Aorta (tissue), 5 donors: ENCODE measurements at regions not wholly inside any gene's neighbourhood (a gene's known extent, or its start where the extent isn't known, plus 50 kb on each side); places are given as distances from the start of the nearest gene placed in this dataset.

Source experiments
- ATAC-seq: fragments of 200-7000 bp; cut with Tn5 transposase; one replicate; pipeline ENCODE4 v1.9.1; 2022; ENCODE audit warnings: moderate library complexity; ENCODE audit not compliant: low FRiP score
- DNase-seq, 2 donors: peaks; one replicate each; pipeline ENCODE4 v3.0.0-alpha.2; 2020
- H3K27ac ChIP-seq, 2 donors: one replicate each; pipeline ENCODE4 v1.5.1; 2013; ENCODE audit warnings: low read length in 2 of 2, mild to moderate bottlenecking in 2 of 2, moderate library complexity in 2 of 2, control low read depth in 1 of 2, inconsistent platforms in 1 of 2, low read depth in 1 of 2
- H3K27me3 ChIP-seq, 2 donors: one replicate each; pipeline ENCODE4 v1.6.1; 2013; ENCODE audit warnings: control low read depth in 1 of 2, low read length in 1 of 2, mild to moderate bottlenecking in 1 of 2, moderate library complexity in 1 of 2; ENCODE audit not compliant: insufficient read depth in 2 of 2, control insufficient read depth in 1 of 2
- H3K36me3 ChIP-seq, 2 donors: one replicate each; pipeline ENCODE4 v1.6.1; 2013; ENCODE audit warnings: control low read depth in 1 of 2, low read length in 1 of 2, mild to moderate bottlenecking in 1 of 2; ENCODE audit not compliant: insufficient read depth in 2 of 2, control insufficient read depth in 1 of 2
- H3K4me1 ChIP-seq, 2 donors: one replicate each; pipeline ENCODE4 v1.6.1; 2013; ENCODE audit warnings: low read length in 2 of 2, control low read depth in 1 of 2, mild to moderate bottlenecking in 1 of 2, moderate library complexity in 1 of 2; ENCODE audit not compliant: insufficient read depth in 2 of 2, control insufficient read depth in 1 of 2
- H3K4me3 ChIP-seq, 2 donors: one replicate each; pipeline ENCODE4 v1.5.1; 2013; ENCODE audit warnings: low read length in 2 of 2, control low read depth in 1 of 2, mild to moderate bottlenecking in 1 of 2
- H3K9me3 ChIP-seq: one replicate; pipeline ENCODE4 v1.6.1; 2013; ENCODE audit warnings: mild to moderate bottlenecking, low read length; ENCODE audit not compliant: control insufficient read depth
- WGBS, 2 donors: extraction: QIAGEN DNeasy Blood & Tissue Kit; methylation state at CpG; one replicate each; pipeline ENCODE4 v1.1.7; 2013; 5-methylcytosine and 5-hydroxymethylcytosine counted together
- intact Hi-C, 2 donors: fragments of 100-400 bp; cut with DNase I; formaldehyde crosslinking; loops; one replicate each; pipeline versions ENCODE4 v1.14.2 to v1.15.0; 2022
- donor health status: healthy with polysubstance abuse.
- donor health status: Bipolar disorder and iron deficiency.
- donor health status: DM: no; HTN: no; CAD: no.
- donor health status: DM: no; HTN: no; CAD: no.
- donor health status: DM: yes; HTN: yes; CAD: no.

GRCh38 chr6:44671333-44671732 lies 283.8 kb downstream of the CDC5L start:
- no peak overlapping the region for H3K4me3 ChIP-seq
- 77 to 80% methylated on average over 4 of the region's 4 CpGs for WGBS, 2 donors
- H3K9me3 ChIP-seq, result no peaks in the 10 kb centered on the region
- no peaks in the 10 kb centered on the region for H3K36me3 ChIP-seq
- intact Hi-C loops, result no loop called here
- ATAC-seq (no peak), DNase-seq (no peak)
- H3K27me3 ChIP-seq, result no peaks in the 10 kb centered on the region
- no peaks in the 10 kb centered on the region for H3K4me1 ChIP-seq
- no peak overlapping the region for H3K27ac ChIP-seq

DNA sequence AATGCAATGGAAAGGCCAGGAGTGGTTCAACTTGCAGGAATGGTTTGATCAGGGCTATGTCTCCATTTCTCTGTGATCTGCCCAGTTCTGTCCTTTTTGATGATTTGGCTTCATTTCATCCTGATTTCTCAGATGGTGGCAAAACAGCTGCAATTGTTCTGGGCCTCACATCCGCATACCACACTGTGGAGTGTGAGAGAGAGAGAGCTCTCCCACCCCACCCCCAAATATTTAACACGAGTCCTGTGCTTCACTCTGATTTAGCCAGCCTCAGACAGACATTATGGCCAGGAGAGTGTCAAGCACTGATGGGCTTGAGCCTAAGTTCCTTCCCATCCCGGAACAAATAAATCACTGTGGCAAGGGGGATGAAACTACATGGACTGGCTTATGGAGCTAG lies 284.6 kb downstream of the CDC5L start:
- DNase-seq (no peak), ATAC-seq (no peak)
- H3K27ac ChIP-seq, result no peak overlapping the region
- no peaks in the 10 kb centered on the region for H3K36me3 ChIP-seq
- H3K27me3 ChIP-seq, result no peaks in the 10 kb centered on the region
- intact Hi-C loops, result no loop called here
- no peaks in the 10 kb centered on the region for H3K4me1 ChIP-seq
- no peak overlapping the region for H3K4me3 ChIP-seq
- WGBS, 2 donors, result 76 to 80% methylated on average over 3 of the region's 3 CpGs
- H3K9me3 ChIP-seq, result no peaks in the 10 kb centered on the region

DNA sequence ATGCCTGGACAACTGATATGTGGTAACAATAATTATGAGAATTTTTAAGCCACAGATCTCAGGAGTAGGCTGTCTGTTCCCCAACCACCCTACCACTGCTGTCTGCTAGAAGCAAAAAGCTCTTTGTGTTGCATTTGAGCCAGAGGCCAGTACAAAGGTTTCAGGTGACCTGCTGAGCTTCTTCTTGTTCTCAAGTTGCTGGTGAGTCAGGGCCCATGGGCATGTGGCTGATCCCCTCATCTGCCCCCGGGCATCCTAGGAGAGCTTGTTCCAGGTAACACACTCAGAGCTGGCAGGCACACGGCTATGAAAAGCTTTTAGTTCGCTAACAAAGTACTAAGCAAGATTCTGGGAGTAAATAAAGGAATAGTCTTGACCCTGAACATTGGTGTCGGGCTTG lies 285.3 kb downstream of the CDC5L start:
- H3K36me3 ChIP-seq, result no peaks in the 10 kb centered on the region
- no peak overlapping the region for H3K27ac ChIP-seq
- intact Hi-C loops, result no loop called here
- H3K4me1 ChIP-seq, result no peaks in the 10 kb centered on the region
- DNase-seq (no peak), ATAC-seq (no peak)
- H3K27me3 ChIP-seq, result no peaks in the 10 kb centered on the region
- 86 to 89% methylated on average over 4 of the region's 4 CpGs for WGBS, 2 donors
- H3K9me3 ChIP-seq, result no peaks in the 10 kb centered on the region
- H3K4me3 ChIP-seq, result no peak overlapping the region

DNA sequence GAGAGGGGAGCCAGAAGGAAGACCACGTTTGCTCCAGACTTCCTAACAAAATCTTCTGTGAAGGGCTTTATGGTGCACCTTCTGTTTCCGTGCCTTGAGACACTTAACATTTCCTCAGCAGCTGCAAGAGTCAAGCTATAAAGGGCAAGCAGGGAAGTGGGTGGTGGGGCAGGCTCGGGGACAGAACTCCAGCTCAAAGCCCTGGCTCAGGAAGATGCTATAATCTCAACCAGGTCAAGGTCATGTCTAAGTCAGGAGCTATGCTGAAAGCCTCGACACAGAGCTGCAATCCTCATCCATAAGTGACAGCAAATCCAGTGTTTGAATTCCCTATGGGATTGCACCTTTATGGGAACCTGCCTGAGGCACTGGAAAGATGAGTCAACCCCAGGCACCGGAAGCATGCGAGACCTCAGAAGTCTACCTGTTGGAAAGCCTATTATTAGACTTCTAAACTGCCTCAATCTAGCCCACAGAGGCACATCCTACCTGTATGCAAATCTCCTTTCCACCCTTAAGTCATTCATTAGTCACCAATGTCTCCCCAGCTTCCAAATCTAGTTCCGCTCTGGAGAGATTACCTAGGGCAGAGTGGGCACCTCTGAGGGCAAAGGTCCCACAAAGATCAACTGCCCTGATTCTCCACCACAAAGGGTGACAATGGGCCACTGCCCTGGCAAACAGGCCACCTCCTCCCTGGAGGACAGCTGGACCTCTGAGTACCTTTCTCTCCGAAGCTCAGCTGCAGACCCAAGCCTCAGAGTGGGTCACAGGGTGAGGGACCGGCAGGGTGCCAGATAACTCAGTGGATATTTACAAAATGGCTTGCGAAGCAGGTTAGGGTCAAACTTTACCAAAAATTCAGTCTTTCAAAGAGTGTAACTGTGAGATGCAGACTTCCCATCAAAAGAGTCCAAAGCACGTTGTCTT lies 287.0 kb downstream of the CDC5L start:
- 76 to 78% methylated on average over 11 of the region's 11 CpGs for WGBS, 2 donors
- intact Hi-C loops, result loop anchor here in 1 of 2 donors (5.0 kb wide), 1 partner anchor 518 kb away; no protein-coding TSS in a partner anchor
- DNase-seq (no peak), ATAC-seq (no peak)
- Histone ChIP-seq H3K27me3 (no peaks in the 10 kb centered on the region), H3K4me3 (no peak overlapping the region), H3K4me1 (no peaks in the 10 kb centered on the region), H3K9me3 (no peaks in the 10 kb centered on the region), H3K36me3 (no peaks in the 10 kb centered on the region), H3K27ac (no peak overlapping the region)

- no peaks in the 10 kb centered on the region for H3K4me1 ChIP-seq
- no peak overlapping the region for H3K4me3 ChIP-seq
- no peak for ATAC-seq
- intact Hi-C loops, result loop anchor here in 1 of 2 donors (5.0 kb wide), 1 partner anchor 517 kb away; no protein-coding TSS in a partner anchor
- 90 to 95% methylated on average over 2 of the region's 2 CpGs for WGBS, 2 donors
- no peaks in the 10 kb centered on the region for H3K9me3 ChIP-seq
- no peak for DNase-seq
- H3K36me3 ChIP-seq, result no peaks in the 10 kb centered on the region
- H3K27ac ChIP-seq, result no peak overlapping the region
- H3K27me3 ChIP-seq, result no peaks in the 10 kb centered on the region
Observed at GRCh38 chr6:44675449-44675848, 287.9 kb downstream of the CDC5L start.

DNA sequence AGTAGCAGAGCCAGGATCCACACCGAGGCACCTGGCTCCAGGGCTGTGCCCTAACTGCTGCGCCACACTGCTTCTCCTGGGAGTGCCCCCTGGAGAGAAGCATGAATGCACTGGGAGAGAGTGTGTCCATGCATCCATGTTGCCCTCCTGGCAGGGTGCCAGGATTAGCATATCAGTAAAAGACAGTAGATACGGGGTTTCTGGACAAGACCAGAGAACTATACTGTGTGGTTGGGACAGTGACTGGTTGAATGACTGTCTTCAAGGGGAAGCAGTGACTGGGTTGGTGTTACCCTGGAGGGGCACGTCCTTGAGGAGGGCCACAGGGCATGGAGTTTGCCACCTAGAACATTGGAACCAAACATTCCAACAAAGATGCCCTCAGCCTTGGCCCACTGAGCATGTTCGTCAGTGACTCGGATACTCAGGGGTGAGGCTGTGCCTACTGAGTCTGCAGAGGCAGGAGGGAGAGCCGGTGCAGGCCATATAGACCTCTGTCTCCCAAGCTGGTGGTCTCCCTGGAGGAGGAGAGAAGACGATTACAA lies 288.8 kb downstream of the CDC5L start:
- Histone ChIP-seq H3K27me3 (no peaks in the 10 kb centered on the region), H3K4me3 (no peak overlapping the region), H3K36me3 (no peaks in the 10 kb centered on the region), H3K4me1 (no peaks in the 10 kb centered on the region), H3K27ac (no peak overlapping the region), H3K9me3 (no peaks in the 10 kb centered on the region)
- ATAC-seq, result no peak
- DNase-seq, result no peak
- 92% methylated on average over 8 of the region's 8 CpGs for WGBS, 2 donors
- intact Hi-C loops, result loop anchor here in 1 of 2 donors (5.0 kb wide), 1 partner anchor 516 kb away; no protein-coding TSS in a partner anchor

DNA sequence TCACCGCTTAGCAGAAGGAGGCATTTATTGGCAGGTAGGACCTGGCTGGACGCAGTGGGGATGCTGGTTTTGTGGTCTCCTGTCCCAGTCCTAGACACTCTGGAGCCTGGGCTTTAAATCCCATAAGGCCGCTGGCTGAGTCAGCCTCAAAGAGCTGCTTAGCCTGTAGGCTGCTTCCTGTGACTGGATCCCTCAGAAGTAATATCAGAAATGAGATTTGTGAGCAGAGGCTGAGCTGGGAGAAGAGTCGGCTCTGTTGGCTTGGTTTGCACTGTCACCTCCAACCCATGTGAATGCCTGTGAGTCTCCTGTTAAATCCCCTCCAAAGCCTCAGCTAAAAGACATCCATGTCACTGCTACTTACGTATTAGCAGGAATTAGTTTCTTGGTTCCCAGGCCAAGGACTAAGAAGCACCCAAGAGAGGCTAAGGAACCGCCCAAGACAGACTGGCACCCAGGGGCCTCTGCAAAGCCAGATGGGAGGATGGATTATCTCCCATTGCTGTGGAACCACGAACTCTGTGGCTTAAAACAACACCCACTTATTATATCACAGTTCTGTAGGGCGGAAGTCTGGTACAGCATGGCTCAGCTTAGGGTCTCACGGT lies 289.4 kb downstream of the CDC5L start:
- ATAC-seq (no peak), DNase-seq (no peak)
- Histone ChIP-seq H3K9me3 (no peaks in the 10 kb centered on the region), H3K27ac (no peak overlapping the region), H3K36me3 (no peaks in the 10 kb centered on the region), H3K4me3 (no peak overlapping the region), H3K4me1 (no peaks in the 10 kb centered on the region), H3K27me3 (no peaks in the 10 kb centered on the region)
- 85 to 88% methylated on average over 9 of the region's 9 CpGs for WGBS, 2 donors
- intact Hi-C loops, result loop anchor here in 1 of 2 donors (5.0 kb wide), 1 partner anchor 515 kb away; no protein-coding TSS in a partner anchor

DNA sequence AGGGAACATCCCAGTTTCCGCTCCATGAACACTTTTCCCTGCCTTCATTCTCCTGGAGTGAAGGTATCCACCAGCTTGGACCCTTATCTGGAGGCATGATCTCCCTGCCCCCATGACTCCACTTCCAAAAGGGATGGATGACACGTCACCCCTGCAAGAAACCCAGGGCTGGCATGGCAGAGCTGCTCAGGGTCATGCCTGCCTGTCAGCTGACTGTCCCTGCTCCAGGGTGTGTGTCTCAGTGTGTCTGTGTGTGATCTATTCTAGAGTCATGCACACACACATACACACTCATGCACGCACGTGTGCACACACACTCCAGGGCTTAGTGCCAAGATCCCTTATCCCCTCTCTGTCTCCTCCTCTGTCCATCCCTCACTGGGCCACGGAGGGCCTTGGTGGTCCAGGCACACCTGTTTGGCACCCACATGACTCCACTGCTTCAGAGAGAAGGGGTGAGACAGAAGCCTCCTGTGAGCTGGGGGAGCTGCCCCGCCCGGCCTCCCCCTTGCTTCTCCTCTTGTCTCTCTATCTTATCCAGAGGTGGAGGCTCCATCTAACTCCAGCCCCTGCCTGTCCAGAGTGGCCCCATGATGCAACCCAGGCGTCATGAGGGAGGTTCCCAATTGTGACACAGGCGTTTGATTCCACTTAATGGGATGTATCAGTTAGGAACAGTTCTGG lies 290.9 kb downstream of the CDC5L start:
- Histone ChIP-seq H3K27ac (no peak overlapping the region), H3K4me3 (no peak overlapping the region), H3K4me1 (no peaks in the 10 kb centered on the region), H3K27me3 (no peaks in the 10 kb centered on the region), H3K36me3 (no peaks in the 10 kb centered on the region), H3K9me3 (peaks cover 2% of the 10 kb centered on the region)
- intact Hi-C loops, result loop anchor here in 1 of 2 donors (5.0 kb wide), 1 partner anchor 514 kb away; no protein-coding TSS in a partner anchor
- no peak for DNase-seq
- 90 to 92% methylated on average over 9 of the region's 9 CpGs for whole genome bisulfite sequencing, 2 donors
- ATAC-seq, result no peak
